Stimulated activated CD8-positive, alpha-beta memory T cell treated with anti-CD3 and anti-CD28 coated beads, Interleukin-7, amount 100 ng/mL, for 24 hours (primary cell): ENCODE measurements at regions not wholly inside any gene's neighbourhood (a gene's known extent, or its start where the extent isn't known, plus 50 kb on each side); places are given as distances from the start of the nearest gene placed in this dataset.

ENCODE experiments used
- DNase-seq: peaks from one replicate; pipeline ENCODE4 v3.0.0-alpha.2; 2020; ENCODE audit warnings: low read depth

- no peak for DNase-seq
These were observed 163.7 kb upstream of the TRPC7 start for GRCh38 chr5:136529081-136529480.

- DNase-seq: no peak
These were observed 163.2 kb upstream of the TRPC7 start for GRCh38 chr5:136528481-136529030.

- no peak for DNase-seq
These were observed 162.0 kb upstream of the TRPC7 start for GRCh38 chr5:136527311-136527710.

GRCh38 chr5:136526791-136527190 lies 161.4 kb upstream of the TRPC7 start:
- no peak for DNase-seq

GRCh38 chr5:136526021-136526420 lies 160.7 kb upstream of the TRPC7 start:
- DNase-seq: no peak

- no peak for DNase-seq
These were observed 160.3 kb upstream of the TRPC7 start for GRCh38 chr5:136525597-136525996.

- no peak for DNase-seq
These were observed 157.0 kb upstream of the TRPC7 start for GRCh38 chr5:136522217-136522956.

GRCh38 chr5:136521696-136522095 lies 156.4 kb upstream of the TRPC7 start:
- DNase-seq: no peak

- no peak for DNase-seq
These were observed 153.5 kb upstream of the TRPC7 start for GRCh38 chr5:136518814-136519213.

GRCh38 chr5:136518174-136518573 lies 152.8 kb upstream of the TRPC7 start:
- no peak for DNase-seq

GRCh38 chr5:136517755-136518154 lies 152.4 kb upstream of the TRPC7 start:
- no peak for DNase-seq

GRCh38 chr5:136516637-136517036 lies 151.3 kb upstream of the TRPC7 start:
- no peak for DNase-seq

- DNase-seq: no peak
These were observed 148.1 kb upstream of the TRPC7 start for GRCh38 chr5:136513430-136513829.

GRCh38 chr5:136511046-136511445 lies 145.7 kb upstream of the TRPC7 start:
- DNase-seq: no peak

- DNase-seq: no peak
These were observed 145.1 kb upstream of the TRPC7 start for GRCh38 chr5:136510481-136510880.

GRCh38 chr5:136506131-136506530 lies 140.8 kb upstream of the TRPC7 start:
- no peak for DNase-seq

- no peak for DNase-seq
These were observed 135.8 kb upstream of the TRPC7 start for GRCh38 chr5:136501133-136501532.

- DNase-seq: no peak
These were observed 127.2 kb upstream of the TRPC7 start for GRCh38 chr5:136492587-136492986.

GRCh38 chr5:136491806-136492205 lies 126.5 kb upstream of the TRPC7 start:
- DNase-seq: no peak

- DNase-seq: no peak
These were observed 119.5 kb upstream of the TRPC7 start for GRCh38 chr5:136484808-136485325.

GRCh38 chr5:136482206-136482605 lies 116.9 kb upstream of the TRPC7 start:
- DNase-seq: no peak

GRCh38 chr5:136474466-136474865 lies 109.1 kb upstream of the TRPC7 start:
- DNase-seq: no peak

GRCh38 chr5:136467632-136468031 lies 102.3 kb upstream of the TRPC7 start:
- no peak for DNase-seq

GRCh38 chr5:136466041-136466415 lies 100.7 kb upstream of the TRPC7 start:
- DNase-seq: no peak
